GM06990 (cell line): ENCODE measurements at regions not wholly inside any gene's neighbourhood (a gene's known extent, or its start where the extent isn't known, plus 50 kb on each side); places are given as distances from the start of the nearest gene placed in this dataset.

Experiments
- DNase-seq: peaks from one replicate; pipeline ENCODE4 v3.0.0-alpha.2; 2011; ENCODE audit not compliant: insufficient read length; ENCODE audit errors: extremely low read depth
- H3K27me3 ChIP-seq: replicated peaks from 2 replicates; pipeline ENCODE4 v1.6.0; 2011; ENCODE audit warnings: low read length; ENCODE audit not compliant: control insufficient read depth, insufficient read depth
- H3K36me3 ChIP-seq: 2 replicates; pipeline ENCODE4 v1.5.1; 2011; ENCODE audit warnings: low read length; ENCODE audit not compliant: control insufficient read depth, insufficient read depth
- H3K4me3 ChIP-seq: replicated peaks from 2 replicates; pipeline ENCODE4 v1.5.1; 2011; ENCODE audit warnings: low read depth, mild to moderate bottlenecking, control low read depth, low read length
- CTCF ChIP-seq: IDR thresholded peaks from 2 replicates; pipeline ENCODE4 v1.5.1; 2011; ENCODE audit warnings: low read length, control low read depth, mild to moderate bottlenecking, inconsistent platforms; ENCODE audit not compliant: insufficient read depth, poor library complexity, severe bottlenecking

- no peaks in the 10 kb centered on the region for H3K36me3 ChIP-seq
- H3K27me3 ChIP-seq, result no peaks in the 10 kb centered on the region; the same call in 1 of the 2 replicates
- TF ChIP-seq CTCF, result no peak
- DNase-seq, result peak; percentile 63
- no peak overlapping the region for H3K4me3 ChIP-seq
Observed at GRCh38 chr2:18903750-18904149, 314.4 kb upstream of the NT5C1B start.

- no peak for DNase-seq
- H3K36me3 ChIP-seq, result no peaks in the 10 kb centered on the region
- no peak for TF ChIP-seq CTCF
- H3K4me3 ChIP-seq, result no peak overlapping the region
- H3K27me3 ChIP-seq, result no peaks in the 10 kb centered on the region; the same call in 1 of the 2 replicates
Observed at GRCh38 chr2:18901242-18901641, 311.9 kb upstream of the NT5C1B start.

GRCh38 chr2:18900691-18901141 lies 311.3 kb upstream of the NT5C1B start:
- H3K36me3 ChIP-seq, result no peaks in the 10 kb centered on the region
- no peak for DNase-seq

GRCh38 chr2:18899725-18900124 lies 310.4 kb upstream of the NT5C1B start:
- no peak for DNase-seq
- no peaks in the 10 kb centered on the region for H3K27me3 ChIP-seq
- no peak for TF ChIP-seq CTCF

More at GRCh38 chr2:18900691-18901141, 311.3 kb upstream of the NT5C1B start:
- Histone ChIP-seq H3K27me3 (no peaks in the 10 kb centered on the region), H3K4me3 (no peak overlapping the region)
- TF ChIP-seq CTCF, result no peak

GRCh38 chr2:18898271-18898670 lies 308.9 kb upstream of the NT5C1B start:
- Histone ChIP-seq H3K36me3 (no peaks in the 10 kb centered on the region), H3K27me3 (no peaks in the 10 kb centered on the region), H3K4me3 (no peak overlapping the region)
- no peak for DNase-seq
- TF ChIP-seq CTCF, result no peak

More at GRCh38 chr2:18899725-18900124, 310.4 kb upstream of the NT5C1B start:
- no peak overlapping the region for H3K4me3 ChIP-seq
- no peaks in the 10 kb centered on the region for H3K36me3 ChIP-seq

GRCh38 chr2:18896125-18896764 lies 306.9 kb upstream of the NT5C1B start:
- Histone ChIP-seq H3K27me3 (no peaks in the 10 kb centered on the region), H3K36me3 (no peaks in the 10 kb centered on the region), H3K4me3 (no peak overlapping the region)
- no peak for DNase-seq
- no peak for TF ChIP-seq CTCF
